Left cardiac atrium (tissue), 4 donors: ENCODE measurements at regions not wholly inside any gene's neighbourhood (a gene's known extent, or its start where the extent isn't known, plus 50 kb on each side); places are given as distances from the start of the nearest gene placed in this dataset.
A peak's percentile ranks its signal among the peaks of the same experiment; 100 is the strongest.
"Not testable (repeated sequence)": the region's sequence is repeated elsewhere in the genome, so short reads cannot be mapped to it uniquely, and the experiment has no call there.

Experiments
- ATAC-seq, 2 donors: fragments of 200-7000 bp; cut with Tn5 transposase; one replicate each; pipeline ENCODE4 v1.9.1; 2020; ENCODE audit warnings: mild to moderate bottlenecking in 2 of 2, moderate library complexity in 2 of 2
- DNase-seq: peaks from one replicate; pipeline ENCODE4 v3.0.0-alpha.2; 2020
- intact Hi-C, 2 donors: fragments of 100-400 bp; cut with DNase I; formaldehyde crosslinking; loops; one replicate each; pipeline versions ENCODE4 v1.14.1 to v1.15.1; 2022 to 2023
- donor health status: DM: no; HTN: yes; CAD: no.
- donor health status: DM: no; HTN: yes; CAD: no; lungs with severe emphysema.
- donor health status: DM: yes; HTN: yes; CAD: no.
- donor health status: Dilated cardiomyopathy.

- intact Hi-C loops, DNase-seq, ATAC-seq: not testable (repeated sequence)
Observed at GRCh38 chr13:109702030-109702597, 84.3 kb downstream of the IRS2 start.

GRCh38 chr13:109700176-109700575 lies 86.2 kb downstream of the IRS2 start:
- peak; percentile 85 to 94 for ATAC-seq
- intact Hi-C loops = no loop called here
- DNase-seq = peak; percentile 83

- DNase-seq (no peak), ATAC-seq (no peak)
- intact Hi-C loops = no loop called here
Observed at GRCh38 chr13:109699628-109700071, 86.7 kb downstream of the IRS2 start.

- intact Hi-C loops = no loop called here
- ATAC-seq (no peak), DNase-seq (no peak)
Observed at GRCh38 chr13:109698779-109699178, 87.6 kb downstream of the IRS2 start.

GRCh38 chr13:109697936-109698335 lies 88.4 kb downstream of the IRS2 start:
- no peak for DNase-seq
- intact Hi-C loops = no loop called here
- ATAC-seq = peak in 1 of 2 donors; percentile 49

- intact Hi-C loops = no loop called here
- DNase-seq (no peak), ATAC-seq (no peak)
Observed at GRCh38 chr13:109695402-109696190, 90.8 kb downstream of the IRS2 start.

GRCh38 chr13:109694972-109695371 lies 91.4 kb downstream of the IRS2 start:
- intact Hi-C loops = no loop called here
- DNase-seq (no peak), ATAC-seq (no peak)

GRCh38 chr13:109693213-109693612 lies 93.2 kb downstream of the IRS2 start:
- intact Hi-C loops = no loop called here
- ATAC-seq = no peak
- no peak for DNase-seq

GRCh38 chr13:109691689-109692088 lies 94.7 kb downstream of the IRS2 start:
- intact Hi-C loops = no loop called here
- DNase-seq = no peak
- ATAC-seq = no peak

GRCh38 chr13:109687559-109688448 lies 98.6 kb downstream of the IRS2 start:
- ATAC-seq (no peak), DNase-seq (no peak)
- intact Hi-C loops = no loop called here

- intact Hi-C loops = no loop called here
- ATAC-seq = peak in 1 of 2 donors; percentile 25
Observed at GRCh38 chr13:109685203-109685602, 101.2 kb downstream of the IRS2 start.

GRCh38 chr13:109684824-109685202 lies 101.6 kb downstream of the IRS2 start:
- ATAC-seq = peak; percentile 74 to 88
- DNase-seq = peak; percentile 54
- intact Hi-C loops = no loop called here

More at GRCh38 chr13:109685203-109685602, 101.2 kb downstream of the IRS2 start:
- no peak for DNase-seq

GRCh38 chr13:109684084-109684823 lies 102.1 kb downstream of the IRS2 start:
- DNase-seq (no peak), ATAC-seq (peak; percentile 16 to 19)

GRCh38 chr13:109682534-109683244 lies 103.7 kb downstream of the IRS2 start:
- intact Hi-C loops = no loop called here
- DNase-seq = no peak
- no peak for ATAC-seq

More at GRCh38 chr13:109684084-109684823, 102.1 kb downstream of the IRS2 start:
- intact Hi-C loops = no loop called here

GRCh38 chr13:109680930-109681329 lies 105.5 kb downstream of the IRS2 start:
- ATAC-seq = no peak
- no peak for DNase-seq
- intact Hi-C loops = no loop called here

GRCh38 chr13:109680288-109680687 lies 106.1 kb downstream of the IRS2 start:
- intact Hi-C loops = no loop called here
- ATAC-seq (no peak), DNase-seq (no peak)

- ATAC-seq = no peak
- intact Hi-C loops = no loop called here
- no peak for DNase-seq
Observed at GRCh38 chr13:109678459-109678858, 107.9 kb downstream of the IRS2 start.

- DNase-seq (no peak), ATAC-seq (no peak)
- intact Hi-C loops = no loop called here
Observed at GRCh38 chr13:109677206-109677605, 109.2 kb downstream of the IRS2 start.

- DNase-seq = no peak
Observed at GRCh38 chr13:109673477-109673876, 112.9 kb downstream of the IRS2 start.

More at GRCh38 chr13:109673477-109673876, 112.9 kb downstream of the IRS2 start:
- intact Hi-C loops = no loop called here
- peak in 1 of 2 donors; percentile 34 for ATAC-seq
